ENCODE measurements at regions not wholly inside any gene's neighbourhood (a gene's known extent, or its start where the extent isn't known, plus 50 kb on each side); places are given as distances from the start of the nearest gene placed in this dataset.

DNA sequence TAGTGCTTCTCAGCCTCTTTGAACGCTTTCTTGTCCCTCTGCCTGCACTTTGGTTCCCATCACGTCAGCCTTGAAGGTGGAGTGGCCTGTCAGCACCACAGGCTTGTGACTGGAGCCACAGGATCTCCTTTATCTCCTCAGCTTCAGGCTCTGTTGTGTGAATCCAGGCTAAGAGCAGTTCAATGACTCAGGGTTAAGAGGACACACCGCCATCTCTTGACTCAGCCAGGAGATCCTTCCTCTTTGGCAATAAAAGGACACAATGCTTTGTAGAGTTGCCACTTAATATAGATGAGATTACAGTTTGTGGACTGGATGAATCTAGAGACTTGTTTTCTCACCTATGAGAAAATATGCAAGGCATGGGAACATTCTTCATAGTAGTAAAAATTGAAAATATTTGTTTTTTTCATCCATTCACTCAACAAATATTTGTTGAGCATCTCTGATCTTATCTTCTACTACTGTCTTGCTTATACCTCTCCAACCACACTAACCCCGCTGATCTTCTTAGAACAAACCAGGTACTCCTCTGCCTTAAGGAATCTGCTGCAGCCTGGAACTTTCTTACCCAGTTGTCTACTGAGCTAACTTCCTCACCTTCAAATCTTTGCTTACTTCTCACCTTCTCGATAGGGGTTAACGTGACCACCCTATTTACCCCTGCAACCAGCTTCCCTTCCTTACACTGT is 62.3 kb downstream of the UCHL1 start:
- DNase-seq, result no peak

DNA sequence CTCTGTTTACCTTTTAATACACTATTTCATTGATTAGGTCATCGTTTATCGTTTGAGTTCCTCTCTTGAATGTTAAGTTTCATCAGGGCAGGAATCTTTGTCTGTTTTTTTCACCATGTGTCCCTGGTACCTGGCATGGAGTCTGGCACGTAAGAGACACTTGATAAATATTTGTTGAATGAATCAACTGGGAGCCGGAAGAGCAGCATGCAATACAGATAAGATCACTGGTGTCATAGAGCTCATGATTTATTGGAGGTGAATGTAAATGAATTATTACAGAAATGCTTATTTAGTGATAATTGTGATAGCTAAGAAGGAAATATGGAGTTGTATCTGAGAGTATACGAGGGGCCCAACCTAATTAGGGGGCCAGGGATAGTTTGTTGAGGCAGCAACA is 62.8 kb downstream of the UCHL1 start:
- no peak for DNase-seq

DNA sequence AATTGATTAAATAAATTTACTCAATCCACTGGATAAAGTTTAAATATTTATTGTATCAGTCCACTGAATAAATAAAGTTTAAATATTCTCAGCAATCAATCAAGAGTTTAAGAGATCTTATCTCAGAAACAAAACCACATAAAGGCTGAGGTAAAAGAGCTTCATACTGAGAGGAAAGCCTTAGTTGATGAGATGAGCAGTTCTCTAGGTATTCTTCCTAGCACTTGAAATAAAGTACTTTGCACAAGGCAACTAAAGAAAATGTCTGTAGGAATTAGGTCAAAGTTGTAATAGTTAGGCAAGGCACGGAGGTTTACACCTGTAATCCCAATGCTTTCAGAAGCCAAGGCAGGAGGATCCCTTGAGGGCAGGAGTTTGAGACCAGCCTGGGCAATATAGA is 63.5 kb downstream of the UCHL1 start:
- DNase-seq, result no peak

DNA sequence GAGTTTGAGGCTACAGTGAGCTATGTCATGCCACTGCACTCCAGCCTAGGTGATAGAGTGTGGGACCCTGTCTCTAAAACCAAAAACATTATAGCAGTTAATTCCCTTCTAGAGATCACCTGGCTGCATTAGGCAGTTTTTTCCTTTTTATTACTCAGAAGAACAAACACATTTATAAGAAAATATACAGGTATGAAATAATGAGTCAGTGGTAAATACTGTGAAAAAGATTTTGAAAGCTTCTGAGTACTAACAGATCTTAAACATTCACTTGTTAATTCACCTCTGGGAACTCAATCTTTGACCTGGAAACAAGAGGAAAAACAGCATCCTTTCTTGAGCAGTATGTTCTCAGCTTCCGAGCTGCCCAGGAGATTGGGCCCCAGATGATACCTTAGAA is 64.1 kb downstream of the UCHL1 start:
- DNase-seq, result no peak

DNA sequence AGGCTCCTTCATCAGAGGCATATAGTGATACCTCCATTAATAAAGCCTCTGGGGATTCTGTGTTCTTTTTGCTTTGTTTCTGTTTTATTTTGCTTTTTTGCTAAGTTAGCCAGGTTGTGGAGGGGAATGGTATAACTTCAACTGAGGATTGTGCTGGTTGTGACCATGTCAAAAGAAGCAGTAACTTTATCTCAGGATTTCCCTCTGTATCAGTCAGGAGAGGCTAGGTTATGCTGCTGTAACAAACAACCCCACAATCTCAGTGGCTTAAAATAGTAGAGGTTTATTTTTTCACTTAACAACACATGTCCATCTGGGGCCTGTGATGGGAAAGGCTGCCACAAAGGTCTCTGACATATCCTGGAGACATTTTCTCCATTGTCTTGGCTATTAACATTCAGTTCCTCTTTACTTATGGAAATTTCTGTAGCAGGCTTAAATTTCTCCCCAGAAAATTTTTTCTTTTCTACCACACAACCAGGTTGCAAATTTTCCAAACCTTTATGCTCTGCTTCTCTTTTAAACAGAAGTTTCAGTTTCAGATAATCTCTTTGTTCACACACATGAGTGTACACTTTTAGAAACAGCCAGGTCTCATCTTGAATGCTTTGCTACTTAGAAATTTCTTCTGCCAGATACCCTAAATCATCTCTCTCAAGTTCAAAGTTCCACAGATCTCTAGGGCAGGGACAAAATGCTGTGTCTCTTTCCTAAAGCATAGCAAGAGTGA is 64.7 kb downstream of the UCHL1 start:
- DNase-seq, result no peak

DNA sequence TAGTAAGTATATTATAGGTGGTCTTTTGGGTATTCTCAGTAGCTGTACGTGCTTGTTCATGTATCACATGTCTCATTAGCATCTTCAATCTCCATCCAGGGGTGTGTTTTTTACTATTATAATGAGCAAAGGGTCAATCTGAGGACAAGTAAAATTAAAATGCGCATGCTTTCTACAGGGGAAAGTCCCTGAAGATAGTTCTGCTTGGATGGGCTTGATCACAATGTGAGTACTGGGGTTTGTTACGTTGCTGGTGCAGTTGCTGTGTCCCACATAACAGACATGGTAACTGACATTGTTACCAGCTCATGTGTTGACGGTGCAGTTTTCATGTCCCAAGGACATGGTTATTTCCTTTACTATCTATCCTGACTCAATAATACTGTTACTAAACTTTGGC is 65.9 kb downstream of the UCHL1 start:
- DNase-seq, result no peak

DNA sequence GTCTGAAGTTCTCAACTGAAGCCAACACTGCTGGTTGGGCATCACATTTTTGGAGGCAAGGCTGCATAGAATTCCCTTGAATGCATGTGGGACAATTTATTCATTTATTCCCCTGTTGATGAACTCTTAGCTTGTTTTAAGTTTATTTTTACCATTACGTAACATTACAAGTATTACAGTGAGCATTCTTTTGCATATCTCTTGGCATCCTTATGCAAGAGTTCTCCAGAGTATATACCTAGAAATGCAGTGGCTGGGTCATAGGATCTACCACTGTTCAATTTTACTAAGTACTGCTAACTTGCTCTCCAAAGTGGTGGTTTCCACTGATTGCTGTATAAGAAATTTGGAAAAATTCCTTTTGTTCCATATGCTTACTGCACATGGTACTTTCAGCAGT is 66.5 kb downstream of the UCHL1 start:
- no peak for DNase-seq

DNA sequence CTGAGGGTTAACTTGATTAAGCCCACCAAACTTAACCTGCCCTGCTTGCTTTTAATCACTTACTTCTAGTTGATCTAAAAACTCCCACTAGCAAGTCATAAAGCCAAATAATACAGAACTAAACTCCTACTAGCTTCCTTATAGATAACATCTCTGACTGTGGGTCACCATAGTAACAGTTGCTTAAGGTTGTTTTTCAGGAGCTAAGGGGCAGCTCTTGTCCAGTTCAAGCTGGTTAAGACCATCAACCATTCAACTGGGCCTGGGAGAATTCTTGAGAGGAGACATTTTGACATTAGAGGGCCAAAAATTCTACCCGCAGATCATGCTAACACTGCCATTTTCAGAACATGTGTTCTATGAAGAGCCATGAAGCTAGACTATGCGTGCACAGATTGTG is 67.0 kb downstream of the UCHL1 start:
- no peak for DNase-seq

DNA sequence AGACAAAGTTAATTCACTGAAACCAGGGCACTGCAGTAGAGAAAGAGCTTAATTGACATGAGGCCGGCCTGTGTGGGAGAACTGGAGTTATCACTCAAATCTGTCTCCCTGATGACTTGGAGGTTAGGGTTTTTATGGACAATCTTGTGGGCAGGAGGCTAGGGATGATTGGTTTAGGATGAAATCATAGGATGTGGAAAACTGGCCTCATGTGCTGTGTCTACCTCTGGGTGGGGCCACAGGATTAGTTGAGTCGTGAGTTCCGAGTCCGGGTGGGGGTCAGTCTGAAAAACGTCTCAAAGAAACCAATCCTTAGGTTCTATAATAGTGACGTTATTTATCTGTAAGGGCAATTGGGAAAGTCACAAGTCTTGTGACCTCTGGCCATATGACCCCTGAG is 68.1 kb downstream of the UCHL1 start:
- no peak for DNase-seq

DNA sequence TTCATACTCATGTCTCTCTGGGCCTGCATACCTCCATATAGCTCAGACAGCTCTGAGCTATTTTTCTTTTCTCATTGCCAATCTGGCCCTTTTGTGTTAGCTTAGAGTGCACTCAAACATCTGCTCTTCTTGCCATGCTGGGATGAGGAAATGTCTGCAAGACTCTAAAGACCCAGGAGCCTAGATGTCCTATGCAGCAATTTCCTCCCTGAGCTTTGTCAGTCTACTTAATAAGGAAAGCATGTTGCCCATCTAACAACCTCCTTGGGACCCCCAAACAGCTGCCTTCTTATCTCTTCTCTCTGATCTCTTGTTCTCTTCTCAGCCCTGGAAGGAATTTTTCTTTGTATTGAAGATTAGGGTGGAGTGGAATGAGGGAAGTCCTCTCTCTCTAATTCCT is 69.2 kb downstream of the UCHL1 start:
- no peak for DNase-seq

DNA sequence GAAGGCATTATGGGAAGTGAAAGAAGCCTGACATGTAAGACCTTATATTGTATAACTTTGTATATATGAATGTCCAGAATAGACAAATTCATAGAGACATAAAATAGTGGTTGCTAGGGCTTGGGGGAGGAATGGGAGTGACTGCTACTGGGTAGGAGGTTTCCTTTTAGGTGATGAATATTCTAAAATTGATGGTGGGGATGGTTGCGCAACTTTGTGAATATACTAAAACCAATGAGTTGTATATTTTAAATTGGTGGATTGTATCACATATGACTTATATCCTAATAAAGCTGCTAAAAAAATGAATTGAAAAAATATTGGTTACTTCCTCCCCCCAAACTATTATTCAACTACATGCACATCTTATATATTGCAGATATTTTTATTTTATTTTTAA is 70.0 kb downstream of the UCHL1 start:
- DNase-seq, result no peak

DNA sequence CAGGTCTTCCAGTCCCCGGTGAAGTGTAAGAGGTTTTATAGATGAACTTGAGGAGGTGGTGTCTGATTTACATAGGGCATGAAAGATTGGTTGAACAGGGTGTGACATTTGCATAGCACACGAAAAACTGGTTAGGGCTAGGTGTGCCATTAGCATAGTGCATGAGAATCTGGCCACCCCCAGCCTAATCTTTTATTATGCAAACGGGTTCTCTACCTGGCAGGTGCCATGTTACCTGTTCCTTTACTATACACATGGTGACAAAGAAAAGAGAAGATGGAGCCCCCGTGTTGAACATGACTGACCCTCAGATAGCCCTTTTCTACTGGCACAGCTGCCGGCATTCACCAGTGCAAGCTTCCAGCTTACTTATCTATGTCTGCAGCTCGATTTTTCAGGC is 71.0 kb downstream of the UCHL1 start:
- DNase-seq, result no peak

DNA sequence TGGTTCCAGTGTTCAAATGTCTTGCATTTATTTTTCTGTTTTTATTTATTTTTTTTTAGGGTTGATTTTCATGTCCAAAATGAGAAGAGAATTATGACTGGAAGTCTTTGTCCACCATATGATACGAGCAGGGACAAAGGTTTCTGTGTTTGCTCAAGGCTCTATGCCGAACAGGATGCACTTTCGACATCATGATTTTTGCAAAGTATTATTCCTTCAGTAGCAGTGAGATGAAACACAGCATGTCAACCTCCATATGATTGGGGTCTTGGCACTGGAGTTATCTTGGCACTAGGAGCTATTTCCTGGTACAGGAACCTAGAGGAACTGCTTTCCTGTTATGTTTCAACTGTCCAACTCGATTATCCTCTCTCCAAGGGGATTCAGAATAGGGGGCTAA is 72.6 kb downstream of the UCHL1 start:
- DNase-seq, result no peak

DNA sequence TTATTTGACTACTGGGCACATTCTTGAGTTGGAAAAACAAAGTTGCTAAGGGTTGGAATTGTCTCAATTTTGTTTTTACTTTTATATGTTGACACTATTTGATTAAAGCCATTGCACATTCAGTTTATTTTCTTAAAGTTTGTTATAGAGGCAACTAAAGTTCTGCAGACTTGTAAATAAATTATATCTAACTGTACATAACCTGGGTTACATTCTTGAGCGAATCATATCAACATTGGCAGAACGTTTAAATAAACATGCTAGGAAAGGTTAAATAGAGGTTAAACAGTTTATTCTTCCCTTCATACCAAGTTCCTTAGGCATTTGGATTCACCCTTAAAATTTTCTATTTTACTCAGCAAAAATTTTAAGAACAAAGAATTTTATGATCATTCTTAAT is 74.5 kb downstream of the UCHL1 start:
- DNase-seq, result no peak

DNA sequence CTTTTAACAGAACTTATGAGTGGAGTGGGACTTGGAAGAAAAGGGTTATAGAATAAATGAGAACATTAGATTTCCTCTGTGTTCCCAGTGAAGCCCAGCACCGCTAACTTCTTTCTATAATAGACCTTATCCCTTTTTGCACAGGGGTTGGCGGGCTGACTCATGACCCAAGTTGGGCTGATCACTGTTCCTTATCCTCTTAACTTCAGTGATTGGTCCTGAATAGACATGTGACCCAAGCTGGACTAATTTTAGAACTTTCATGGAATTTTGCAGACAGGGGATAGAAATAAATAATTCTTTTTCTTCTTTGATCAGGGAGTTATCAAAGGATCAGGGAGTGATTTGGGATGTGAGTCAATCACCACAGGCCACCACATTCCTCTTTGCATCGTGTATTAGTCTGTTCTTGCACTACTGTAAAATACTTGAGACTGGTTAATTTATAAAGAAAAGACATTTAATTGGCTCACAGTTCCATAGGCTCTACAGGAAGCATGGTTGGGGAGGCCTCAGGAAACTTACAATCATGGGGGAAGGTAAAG is 75.9 kb downstream of the UCHL1 start:
- DNase-seq, result no peak

DNA sequence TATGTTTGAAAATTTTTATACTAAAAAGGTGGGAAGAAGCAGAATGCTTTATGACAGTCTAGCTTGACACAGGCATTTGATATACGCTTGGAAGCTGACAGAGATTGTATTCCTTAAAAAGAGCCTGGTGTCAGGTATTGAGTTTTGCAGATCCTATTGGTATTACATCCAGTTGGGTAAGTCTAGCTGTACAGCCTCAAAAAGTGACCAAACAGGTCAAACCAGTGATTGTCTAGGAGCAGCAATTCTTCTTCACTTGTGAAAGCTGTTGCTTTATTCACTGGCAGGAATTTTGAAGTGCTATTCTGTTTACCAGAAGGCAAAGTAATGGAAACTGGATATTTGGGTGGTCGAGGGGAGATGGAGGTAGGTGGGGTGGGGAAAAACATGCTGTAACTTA is 77.5 kb downstream of the UCHL1 start:
- no peak for DNase-seq

DNA sequence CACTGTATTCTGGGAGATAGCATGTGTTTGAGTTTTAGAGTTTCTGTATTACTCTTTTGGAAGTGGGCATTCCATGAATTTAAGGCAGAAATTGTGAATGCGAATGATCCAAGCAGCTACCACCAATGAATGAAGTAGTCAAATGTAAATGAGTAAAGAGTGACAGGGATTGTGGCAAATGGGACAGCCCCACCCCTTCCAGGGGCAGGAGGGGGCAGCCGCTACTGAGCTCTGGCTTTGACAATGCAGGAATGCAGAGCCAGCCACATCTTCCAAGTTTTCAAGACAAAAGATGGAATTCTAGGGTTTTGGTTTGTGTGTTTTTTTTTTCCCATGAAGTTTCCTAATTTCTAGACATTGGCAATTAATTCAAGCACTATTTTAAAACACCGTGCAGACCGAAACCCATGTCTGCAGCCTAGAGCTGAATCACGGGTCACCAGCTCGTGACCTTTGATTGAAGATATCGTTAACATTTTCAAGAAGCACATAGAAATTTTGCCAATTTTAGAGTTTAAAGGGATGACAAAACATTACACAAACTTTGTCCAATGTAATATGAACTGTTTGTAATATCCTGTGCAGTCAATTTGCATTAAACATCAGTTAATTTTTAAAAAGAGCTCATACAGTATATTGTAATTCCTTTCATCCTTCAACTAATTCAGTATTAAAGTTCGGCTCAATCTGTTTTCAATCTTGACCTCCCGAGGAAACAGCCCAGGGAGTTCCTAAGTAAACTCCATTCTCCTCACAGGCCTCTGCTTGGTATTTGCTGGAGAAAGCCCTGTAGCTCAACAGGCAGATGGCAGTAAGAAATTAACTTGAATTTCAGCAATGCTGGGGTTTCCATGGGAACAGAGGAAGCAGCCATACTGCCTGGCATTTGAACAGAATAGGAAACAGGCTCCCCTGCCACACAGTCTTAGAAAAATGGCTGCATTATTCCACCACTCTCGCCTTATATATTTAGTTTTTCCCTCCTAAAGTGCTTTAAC is 83.4 kb downstream of the UCHL1 start:
- no peak for DNase-seq

DNA sequence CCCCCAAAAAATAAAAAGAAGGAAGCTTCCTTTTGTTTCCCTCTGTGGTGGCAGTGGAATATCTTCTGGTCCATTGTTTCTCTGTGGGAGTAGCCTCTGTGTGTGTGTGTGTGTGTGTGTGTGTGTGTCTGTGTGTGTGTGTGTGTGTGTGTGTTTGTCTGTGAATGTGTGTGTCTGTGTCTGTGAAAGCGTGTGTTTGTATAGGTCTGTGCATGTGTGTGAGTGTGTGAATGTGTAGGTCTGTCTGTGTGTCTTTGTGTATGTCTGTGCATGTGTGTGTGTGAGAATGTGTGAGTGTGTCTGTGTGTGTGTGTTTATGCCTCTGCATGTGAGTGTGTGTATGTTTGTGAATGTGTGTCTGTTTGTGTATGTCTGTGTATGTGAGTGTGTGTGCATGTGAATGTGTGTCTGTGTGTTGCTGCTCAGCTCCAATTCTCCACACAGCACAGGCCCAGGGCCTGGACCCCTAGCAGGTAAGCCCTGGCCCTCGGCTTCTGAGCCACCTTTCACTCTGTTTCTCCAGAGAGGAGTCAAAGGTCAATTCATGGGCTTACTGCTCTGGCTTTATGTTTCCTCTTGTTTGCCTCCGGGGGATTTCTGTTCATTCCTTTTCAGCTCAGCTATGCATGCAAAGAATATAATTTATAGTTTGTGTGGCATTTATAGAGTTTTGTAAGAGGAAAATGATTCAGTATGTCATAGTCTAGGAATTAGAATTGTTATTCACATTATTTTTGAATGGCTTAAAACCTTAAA is 89.8 kb downstream of the UCHL1 start:
- peak; percentile 32 for DNase-seq

DNA sequence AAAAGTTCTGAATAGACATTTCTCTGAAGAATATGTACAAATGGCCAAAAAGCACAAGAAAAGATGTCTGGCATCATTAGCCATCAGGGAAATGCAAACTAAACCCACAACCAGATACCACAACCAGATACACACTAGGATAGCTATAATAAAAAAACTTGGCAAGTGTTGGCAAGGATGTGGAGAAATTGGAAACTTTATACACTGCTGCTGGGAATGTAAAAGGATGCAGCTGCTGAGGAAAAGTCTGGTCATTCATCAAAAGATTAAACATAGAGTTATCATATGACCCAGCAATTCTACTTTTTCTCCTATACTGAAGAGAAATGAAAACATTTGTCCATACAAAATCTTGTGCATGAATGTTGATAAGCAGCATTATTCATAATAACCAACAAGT is 92.3 kb downstream of the UCHL1 start:
- DNase-seq, result no peak

DNA sequence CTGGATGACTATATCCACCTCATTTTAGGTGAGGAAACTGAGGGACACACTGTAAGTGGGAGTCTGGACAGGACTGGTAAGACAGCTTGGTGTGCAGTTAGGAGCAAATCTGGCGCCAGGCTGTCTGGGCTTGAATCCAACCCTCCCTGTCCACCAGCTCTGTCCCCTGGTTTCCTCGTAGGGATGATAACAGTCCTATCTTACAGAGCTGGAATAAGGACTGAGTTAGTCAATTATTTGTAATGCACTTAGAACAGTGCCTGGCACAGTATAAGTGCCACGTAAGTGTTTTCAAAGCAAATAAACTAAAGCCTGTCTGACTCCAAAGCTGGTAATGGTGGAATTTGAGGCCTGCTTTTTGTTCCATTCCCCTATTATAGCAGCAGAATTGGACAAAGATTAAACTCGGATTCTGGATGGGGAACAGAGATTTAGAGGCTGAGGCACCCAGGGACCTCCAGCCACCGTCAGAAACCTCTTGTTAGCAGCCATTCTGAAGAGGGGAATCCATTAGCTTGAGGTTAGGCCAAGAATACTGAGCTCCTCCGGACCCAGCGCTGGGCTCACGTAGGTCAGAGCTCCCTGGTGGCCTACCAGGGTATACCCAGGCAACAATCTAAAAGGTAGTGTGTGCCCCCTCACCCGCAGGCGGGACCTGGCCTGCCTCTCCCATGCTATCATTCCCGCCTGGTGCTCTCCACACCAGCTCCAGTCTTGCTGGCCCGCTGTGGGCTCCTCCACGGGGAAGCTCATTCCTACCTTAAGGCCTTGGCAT is 102.1 kb downstream of the UCHL1 start:
- DNase-seq, result peak; percentile 38

DNA sequence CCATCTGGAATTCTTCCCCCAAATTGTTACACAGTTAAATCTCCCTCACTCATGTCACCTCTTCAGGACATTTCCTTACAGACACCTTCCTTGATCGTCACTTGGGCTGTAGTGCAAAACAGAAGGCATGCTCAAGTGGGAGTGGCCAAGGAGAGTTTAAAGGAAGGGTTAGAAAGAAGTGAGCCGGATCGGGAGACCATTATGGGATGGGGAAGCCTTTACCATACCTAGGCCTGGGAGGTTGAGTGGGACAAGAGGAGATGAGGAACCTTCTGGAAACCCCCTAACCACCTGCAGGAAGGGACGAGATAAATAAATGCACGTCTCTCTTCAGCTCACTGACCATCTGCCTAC is 102.7 kb downstream of the UCHL1 start:
- DNase-seq, result peak; percentile 50

Data from right kidney (tissue), 1 donor.